ENCODE measurements at regions not wholly inside any gene's neighbourhood (a gene's known extent, or its start where the extent isn't known, plus 50 kb on each side); places are given as distances from the start of the nearest gene placed in this dataset.
"Not testable (repeated sequence)": the region's sequence is repeated elsewhere in the genome, so short reads cannot be mapped to it uniquely, and the experiment has no call there.

- TF ChIP-seq CTCF (IDR thresholded peaks at IDR 0.05; ENCODE audit: insufficient read depth, missing control alignments): no peak
- DNase-seq (ENCODE audit: insufficient read length, low spot score) (no peak), FAIRE-seq (no peak)
These were observed 220.3 kb upstream of the STT3B start for GRCh38 chr3:31312400-31312799.

- no peak for FAIRE-seq
These were observed 218.5 kb upstream of the STT3B start for GRCh38 chr3:31314258-31314657.

DNA sequence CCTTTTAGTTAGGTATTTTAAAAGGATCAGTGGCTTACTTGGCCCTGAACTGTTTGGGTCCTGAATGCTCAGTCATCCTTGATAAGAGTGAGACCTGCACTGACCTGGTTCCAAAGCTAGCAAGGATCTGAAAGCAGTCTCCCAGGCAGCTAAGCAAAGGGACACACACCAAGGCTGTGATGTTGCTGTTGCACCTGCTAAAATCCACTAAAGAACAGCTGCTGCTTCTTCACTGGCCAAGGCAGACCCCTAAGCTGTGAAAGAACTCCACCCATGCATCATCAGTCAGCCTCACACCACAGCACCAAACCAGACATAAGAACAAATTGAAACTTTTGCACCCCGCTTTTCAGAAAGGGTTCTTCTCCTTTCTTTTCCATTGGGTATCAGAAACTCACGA lies 213.4 kb upstream of the STT3B start:
- FAIRE-seq (no peak), DNase-seq (ENCODE audit: insufficient read length, low spot score) (no peak)
- TF ChIP-seq CTCF (IDR thresholded peaks at IDR 0.05; ENCODE audit: insufficient read depth, missing control alignments): no peak

More at GRCh38 chr3:31314258-31314657, 218.5 kb upstream of the STT3B start:
- no peak for DNase-seq (ENCODE audit: insufficient read length, low spot score)
- no peak for TF ChIP-seq CTCF (IDR thresholded peaks at IDR 0.05; ENCODE audit: insufficient read depth, missing control alignments)

DNA sequence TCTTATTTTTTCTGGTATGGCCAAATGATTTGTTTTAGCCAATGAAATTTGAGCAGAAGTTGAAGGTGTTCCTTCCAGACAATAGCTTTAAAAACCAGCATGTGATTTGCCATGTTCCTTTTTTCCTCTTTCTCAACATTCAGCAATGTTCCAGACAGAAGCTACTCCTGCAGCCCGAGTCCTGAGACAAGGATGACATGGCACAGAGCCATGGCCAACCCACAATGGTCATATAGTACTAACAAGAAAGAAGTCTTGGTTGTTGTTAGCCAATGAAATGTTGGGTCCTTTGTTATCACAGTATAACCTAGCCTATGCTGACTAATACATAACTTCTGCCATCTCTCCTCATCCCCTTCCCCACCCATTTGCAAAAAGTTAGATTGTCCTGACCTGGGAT lies 211.1 kb upstream of the STT3B start:
- TF ChIP-seq CTCF (IDR thresholded peaks at IDR 0.05; ENCODE audit: insufficient read depth, missing control alignments): no peak
- DNase-seq (ENCODE audit: insufficient read length, low spot score): no peak
- no peak for FAIRE-seq

DNA sequence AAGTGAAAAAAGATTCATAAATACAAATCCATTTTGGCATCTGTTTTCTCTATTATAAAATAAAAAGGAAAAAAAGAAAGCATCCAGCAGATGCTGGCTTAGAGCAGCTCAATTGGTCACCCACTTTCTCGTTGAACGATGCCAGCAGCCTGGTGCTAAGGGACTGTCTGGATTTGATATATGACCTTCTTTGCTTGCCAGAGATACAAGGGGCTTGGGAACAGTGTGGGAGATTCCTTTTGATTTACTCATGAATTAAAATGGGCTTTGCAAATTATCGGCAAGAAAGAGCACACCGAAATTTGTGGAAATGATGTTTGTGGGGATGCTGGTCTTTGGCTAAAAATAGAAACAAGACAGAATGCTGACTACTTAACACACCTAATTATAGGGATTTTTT lies 210.3 kb upstream of the STT3B start:
- no peak for DNase-seq (ENCODE audit: insufficient read length, low spot score)
- no peak for FAIRE-seq

GRCh38 chr3:31327826-31328357 lies 204.8 kb upstream of the STT3B start:
- DNase-seq (ENCODE audit: insufficient read length, low spot score); FAIRE-seq: not testable (repeated sequence)

More for the DNA sequence above, 210.3 kb upstream of the STT3B start:
- no peak for TF ChIP-seq CTCF (IDR thresholded peaks at IDR 0.05; ENCODE audit: insufficient read depth, missing control alignments)

DNA sequence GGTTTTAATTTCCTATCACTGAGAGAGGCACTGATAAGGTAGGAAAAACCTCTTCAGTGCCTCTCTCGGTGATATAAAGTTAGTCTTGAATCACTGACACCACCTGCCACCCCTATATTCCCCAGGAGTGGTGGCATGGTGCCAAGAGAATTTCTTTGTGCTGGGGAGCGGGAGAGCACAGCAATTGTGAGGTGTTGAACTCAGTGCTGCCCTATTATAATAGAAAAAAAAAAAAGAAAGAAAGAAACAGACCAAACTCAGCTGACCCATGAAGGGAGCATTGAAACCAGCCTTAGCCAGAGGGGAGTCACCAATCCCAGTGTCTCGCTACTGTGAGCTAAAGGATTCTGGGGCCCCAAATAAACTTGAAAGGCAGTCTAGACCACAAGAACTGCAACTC lies 201.4 kb upstream of the STT3B start:
- FAIRE-seq: no peak
- no peak for TF ChIP-seq CTCF (IDR thresholded peaks at IDR 0.05; ENCODE audit: insufficient read depth, missing control alignments)
- DNase-seq (ENCODE audit: insufficient read length, low spot score): no peak

DNA sequence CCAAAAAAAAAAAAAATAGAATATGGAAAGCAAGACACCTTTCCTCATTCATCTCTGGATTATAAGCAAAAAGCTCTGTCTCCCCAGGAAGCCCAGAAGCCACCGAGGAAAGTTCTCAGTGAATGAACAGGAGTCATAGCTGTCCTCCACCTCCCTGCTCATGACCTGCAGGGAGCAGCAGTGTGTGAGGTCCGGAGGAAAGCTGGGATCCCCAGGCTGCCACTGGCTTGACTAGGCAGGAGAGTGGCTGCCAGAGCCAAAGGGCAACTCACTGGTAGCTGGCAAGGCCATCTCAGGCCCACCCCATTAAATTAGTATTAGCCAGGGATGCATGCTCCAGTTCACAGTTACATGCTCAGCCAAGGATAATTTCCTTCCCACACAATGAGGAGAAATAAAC lies 191.6 kb upstream of the STT3B start:
- TF ChIP-seq CTCF (IDR thresholded peaks at IDR 0.05; ENCODE audit: insufficient read depth, missing control alignments): no peak
- DNase-seq (ENCODE audit: insufficient read length, low spot score) (no peak), FAIRE-seq (no peak)

Measured in D721Med (cell line).